ENCODE measurements at regions not wholly inside any gene's neighbourhood (a gene's known extent, or its start where the extent isn't known, plus 50 kb on each side); places are given as distances from the start of the nearest gene placed in this dataset.

- Histone ChIP-seq H4K91ac (ENCODE audit: insufficient read depth, low read depth, low read length) (no peak overlapping the region), H4K20me1 (ENCODE audit: insufficient read depth, low read length) (no peaks in the 10 kb centered on the region), H2BK5ac (ENCODE audit: low read depth, low read length, poor library complexity, severe bottlenecking) (no peak overlapping the region), H2AK9ac (replicated peaks; ENCODE audit: low read depth, low read length, poor library complexity) (peak overlapping the region; percentile 50), H3K36me3 (ENCODE audit: control insufficient read depth, insufficient read depth, low read length) (no peaks in the 10 kb centered on the region), H3K27me3 (ENCODE audit: control insufficient read depth, insufficient read depth, low read length) (peaks cover 47% of the 10 kb centered on the region), H2AFZ (replicated peaks; ENCODE audit: low read length, poor library complexity) (no peak overlapping the region), H3K9me1 (ENCODE audit: insufficient read depth, low read length) (no peaks in the 10 kb centered on the region), H3K27ac (ENCODE audit: insufficient read depth, low read length) (no peak overlapping the region), H3K14ac (replicated peaks; ENCODE audit: low read depth, low read length) (no peak overlapping the region), H2BK20ac (ENCODE audit: low read depth, low read length) (no peak overlapping the region), H3K18ac (ENCODE audit: low read depth, low read length) (no peak overlapping the region), H3K23ac (ENCODE audit: low read depth, low read length) (no peak overlapping the region), H3K4me2 (ENCODE audit: low read depth, low read length) (no peak overlapping the region), H3K4ac (ENCODE audit: low read depth, low read length) (no peak overlapping the region), H2BK120ac (ENCODE audit: low read depth, low read length) (no peak overlapping the region), H4K5ac (ENCODE audit: low read depth, low read length) (no peak overlapping the region), H3K56ac (ENCODE audit: extremely low read depth, insufficient read depth, low read length) (no peak overlapping the region), H4K8ac (ENCODE audit: low read depth in 2 of 2, low read length in 2 of 2) (no peak overlapping the region), H3K9me3 (ENCODE audit: control insufficient read depth, insufficient read depth, low read length) (peaks cover 5% of the 10 kb centered on the region; the same call in 1 of the 2 replicates), H3K9ac (ENCODE audit: low read depth, low read length) (no peak overlapping the region), H2AK5ac (ENCODE audit: low read depth, low read length) (no peak overlapping the region), H3K4me3 (ENCODE audit: insufficient read depth, low read depth, low read length) (no peak overlapping the region), H3K4me1 (ENCODE audit: control insufficient read depth, insufficient read depth, low read length) (no peaks in the 10 kb centered on the region), H2BK15ac (ENCODE audit: low read depth, low read length) (no peak overlapping the region), H3K79me1 (ENCODE audit: low read depth in 1 of 2, low read length in 2 of 2) (no peaks in the 10 kb centered on the region)
- in situ Hi-C loops (cut with MboI; ENCODE audit: low sequenced_read_pairs) (no loop called here), intact Hi-C loops (cut with micrococcal nuclease) (no loop called here), dilution Hi-C loops (cut with HindIII; ENCODE audit: low sequenced_read_pairs, unreplicated experiment) (no loop called here)
- DNase-seq, result no peak
- ATAC-seq (ENCODE audit: low read depth), result no peak
- WGBS, 2 experiments (ENCODE audit: extremely low coverage in 2 of 2, insufficient read length in 1 of 2), result no CpG with 5 or more reads among the region's 3 CpGs
- no TSS peak for BruUV-seq (replicated peaks)
- POLR2A ChIA-PET (ENCODE audit: unreplicated experiment), result no interaction called here
- CTCF ChIA-PET, result no interaction called here
- TF ChIP-seq FOS (IDR thresholded peaks at IDR 0.05; ENCODE audit: low read depth, low read length) (no peak), RCOR1 (IDR thresholded peaks at IDR 0.05; ENCODE audit: insufficient replicate concordance, low read length) (no peak), RAD21 (IDR thresholded peaks at IDR 0.05; ENCODE audit: low read length) (no peak), ELK1 (IDR thresholded peaks at IDR 0.05; ENCODE audit: borderline replicate concordance, low read depth, low read length) (no peak), CEBPB (IDR thresholded peaks at IDR 0.05; ENCODE audit: low read depth, low read length) (no peak), MAZ (IDR thresholded peaks at IDR 0.05; ENCODE audit: borderline replicate concordance, low read depth, low read length) (no peak), POLR2A (IDR thresholded peaks at IDR 0.05; ENCODE audit: low read depth, low read length) (no peak), MXI1 (IDR thresholded peaks at IDR 0.05; ENCODE audit: borderline replicate concordance, low read depth, low read length) (no peak), MAFK (IDR thresholded peaks at IDR 0.05; ENCODE audit: low read depth, low read length) (no peak), RFX5 (IDR thresholded peaks at IDR 0.05; ENCODE audit: low read depth, low read length) (no peak), USF2 (IDR thresholded peaks at IDR 0.05; ENCODE audit: low read depth, low read length) (no peak), BHLHE40 (IDR thresholded peaks at IDR 0.05; ENCODE audit: low read depth, low read length) (no peak), NFE2L2 (IDR thresholded peaks at IDR 0.05; ENCODE audit: low read depth, low read length) (no peak), SMC3 (IDR thresholded peaks at IDR 0.05; ENCODE audit: low read depth, low read length) (no peak), CHD1 (IDR thresholded peaks at IDR 0.05; ENCODE audit: low read depth, low read length) (no peak)
- TF ChIP-seq, protein P1, sequence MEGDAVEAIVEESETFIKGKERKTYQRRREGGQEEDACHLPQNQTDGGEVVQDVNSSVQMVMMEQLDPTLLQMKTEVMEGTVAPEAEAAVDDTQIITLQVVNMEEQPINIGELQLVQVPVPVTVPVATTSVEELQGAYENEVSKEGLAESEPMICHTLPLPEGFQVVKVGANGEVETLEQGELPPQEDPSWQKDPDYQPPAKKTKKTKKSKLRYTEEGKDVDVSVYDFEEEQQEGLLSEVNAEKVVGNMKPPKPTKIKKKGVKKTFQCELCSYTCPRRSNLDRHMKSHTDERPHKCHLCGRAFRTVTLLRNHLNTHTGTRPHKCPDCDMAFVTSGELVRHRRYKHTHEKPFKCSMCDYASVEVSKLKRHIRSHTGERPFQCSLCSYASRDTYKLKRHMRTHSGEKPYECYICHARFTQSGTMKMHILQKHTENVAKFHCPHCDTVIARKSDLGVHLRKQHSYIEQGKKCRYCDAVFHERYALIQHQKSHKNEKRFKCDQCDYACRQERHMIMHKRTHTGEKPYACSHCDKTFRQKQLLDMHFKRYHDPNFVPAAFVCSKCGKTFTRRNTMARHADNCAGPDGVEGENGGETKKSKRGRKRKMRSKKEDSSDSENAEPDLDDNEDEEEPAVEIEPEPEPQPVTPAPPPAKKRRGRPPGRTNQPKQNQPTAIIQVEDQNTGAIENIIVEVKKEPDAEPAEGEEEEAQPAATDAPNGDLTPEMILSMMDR (conservative IDR thresholded peaks at IDR 0.05; ENCODE audit: low read depth, low read length), result no peak
These were observed 263.2 kb downstream of the BCOR start for GRCh38 chrX:39834600-39834999.

Measured in IMR-90 (cell line).